ENCODE measurements at regions not wholly inside any gene's neighbourhood (a gene's known extent, or its start where the extent isn't known, plus 50 kb on each side); places are given as distances from the start of the nearest gene placed in this dataset.
"Not testable (repeated sequence)": the region's sequence is repeated elsewhere in the genome, so short reads cannot be mapped to it uniquely, and the experiment has no call there.

GRCh38 chr1:38584448-38585355, 274.9 kb downstream of the RRAGC start:
- Histone ChIP-seq H3K4me3 (no peak overlapping the region), H3K36me3 (no peaks in the 10 kb centered on the region), H3K4me1 (peaks cover 3% of the 10 kb centered on the region; the same call in 1 of the 2 replicates), H3K27me3 (no peaks in the 10 kb centered on the region), H3K27ac (no peak overlapping the region), H3K9me3 (replicated peaks) (no peaks in the 10 kb centered on the region)
- DNase-seq: no peak

- H3K27me3 ChIP-seq; H3K4me3 ChIP-seq; H3K9me3 ChIP-seq (replicated peaks); DNase-seq; H3K27ac ChIP-seq; H3K36me3 ChIP-seq; H3K4me1 ChIP-seq: not testable (repeated sequence)
Measured at GRCh38 chr1:38583287-38583686, 276.3 kb downstream of the RRAGC start.

- DNase-seq: peak in 1 of 2 experiments; percentile 35
- H3K36me3 ChIP-seq: no peaks in the 10 kb centered on the region
- H3K4me1 ChIP-seq: peaks cover 8% of the 10 kb centered on the region
- H3K9me3 ChIP-seq (replicated peaks): no peaks in the 10 kb centered on the region
- no peak overlapping the region for H3K4me3 ChIP-seq
- no peak overlapping the region for H3K27ac ChIP-seq
- no peaks in the 10 kb centered on the region for H3K27me3 ChIP-seq
Measured at GRCh38 chr1:38581396-38581795, 278.2 kb downstream of the RRAGC start.

GRCh38 chr1:38580594-38580993, 279.0 kb downstream of the RRAGC start:
- Histone ChIP-seq H3K4me3 (no peak overlapping the region), H3K27ac (no peak overlapping the region), H3K4me1 (peaks cover 13% of the 10 kb centered on the region), H3K27me3 (no peaks in the 10 kb centered on the region), H3K9me3 (replicated peaks) (no peaks in the 10 kb centered on the region), H3K36me3 (no peaks in the 10 kb centered on the region)
- DNase-seq: no peak

- peaks cover 13% of the 10 kb centered on the region for H3K4me1 ChIP-seq
- no peaks in the 10 kb centered on the region for H3K9me3 ChIP-seq (replicated peaks)
- no peak overlapping the region for H3K4me3 ChIP-seq
- no peaks in the 10 kb centered on the region for H3K36me3 ChIP-seq
- no peak for DNase-seq
- no peaks in the 10 kb centered on the region for H3K27me3 ChIP-seq
- no peak overlapping the region for H3K27ac ChIP-seq
Measured at GRCh38 chr1:38579056-38579455, 280.5 kb downstream of the RRAGC start.

GRCh38 chr1:38578271-38578951, 281.2 kb downstream of the RRAGC start:
- H3K27ac ChIP-seq: no peak overlapping the region
- no peak for DNase-seq
- H3K36me3 ChIP-seq: no peaks in the 10 kb centered on the region
- no peaks in the 10 kb centered on the region for H3K9me3 ChIP-seq (replicated peaks)
- H3K4me1 ChIP-seq: peaks cover 13% of the 10 kb centered on the region
- H3K4me3 ChIP-seq: no peak overlapping the region
- H3K27me3 ChIP-seq: no peaks in the 10 kb centered on the region

- no peak overlapping the region for H3K27ac ChIP-seq
- H3K9me3 ChIP-seq (replicated peaks): no peaks in the 10 kb centered on the region
- no peak for DNase-seq
- peaks cover 13% of the 10 kb centered on the region for H3K4me1 ChIP-seq
- no peaks in the 10 kb centered on the region for H3K27me3 ChIP-seq
- H3K36me3 ChIP-seq: no peaks in the 10 kb centered on the region
- H3K4me3 ChIP-seq: no peak overlapping the region
Measured at GRCh38 chr1:38577937-38578270, 281.7 kb downstream of the RRAGC start.

GRCh38 chr1:38577385-38577784, 282.2 kb downstream of the RRAGC start:
- Histone ChIP-seq H3K9me3 (replicated peaks) (no peaks in the 10 kb centered on the region), H3K4me1 (peaks cover 13% of the 10 kb centered on the region), H3K27ac (no peak overlapping the region), H3K4me3 (no peak overlapping the region), H3K36me3 (no peaks in the 10 kb centered on the region), H3K27me3 (no peaks in the 10 kb centered on the region)
- DNase-seq: no peak

- no peak overlapping the region for H3K27ac ChIP-seq
- H3K36me3 ChIP-seq: no peaks in the 10 kb centered on the region
- peaks cover 13% of the 10 kb centered on the region for H3K4me1 ChIP-seq
- peak; percentile 87 to 89 for DNase-seq
- H3K27me3 ChIP-seq: no peaks in the 10 kb centered on the region
- no peak overlapping the region for H3K4me3 ChIP-seq
- no peaks in the 10 kb centered on the region for H3K9me3 ChIP-seq (replicated peaks)
Measured at GRCh38 chr1:38576241-38576640, 283.3 kb downstream of the RRAGC start.

GRCh38 chr1:38571726-38572125, 287.8 kb downstream of the RRAGC start:
- Histone ChIP-seq H3K27ac (no peak overlapping the region), H3K9me3 (replicated peaks) (no peaks in the 10 kb centered on the region), H3K27me3 (no peaks in the 10 kb centered on the region), H3K4me3 (no peak overlapping the region), H3K36me3 (no peaks in the 10 kb centered on the region), H3K4me1 (peaks cover 8% of the 10 kb centered on the region)
- no peak for DNase-seq

- no peaks in the 10 kb centered on the region for H3K9me3 ChIP-seq (replicated peaks)
Measured at GRCh38 chr1:38570657-38570975, 289.0 kb downstream of the RRAGC start.

GRCh38 chr1:38569932-38570656, 289.5 kb downstream of the RRAGC start:
- H3K36me3 ChIP-seq: no peaks in the 10 kb centered on the region
- H3K4me3 ChIP-seq: no peak overlapping the region
- H3K9me3 ChIP-seq (replicated peaks): no peaks in the 10 kb centered on the region
- H3K4me1 ChIP-seq: no peaks in the 10 kb centered on the region
- peak in 1 of 2 experiments; percentile 16 for DNase-seq
- H3K27ac ChIP-seq: no peak overlapping the region
- no peaks in the 10 kb centered on the region; the same call in 1 of the 2 replicates for H3K27me3 ChIP-seq

More at GRCh38 chr1:38570657-38570975, 289.0 kb downstream of the RRAGC start:
- no peaks in the 10 kb centered on the region for H3K4me1 ChIP-seq
- H3K36me3 ChIP-seq: no peaks in the 10 kb centered on the region
- H3K27me3 ChIP-seq: no peaks in the 10 kb centered on the region
- H3K27ac ChIP-seq: no peak overlapping the region
- DNase-seq: no peak
- H3K4me3 ChIP-seq: no peak overlapping the region

- DNase-seq: no peak
- Histone ChIP-seq H3K36me3 (no peaks in the 10 kb centered on the region), H3K4me3 (no peak overlapping the region), H3K9me3 (replicated peaks) (no peaks in the 10 kb centered on the region), H3K27ac (no peak overlapping the region), H3K27me3 (no peaks in the 10 kb centered on the region; the same call in 1 of the 2 replicates), H3K4me1 (no peaks in the 10 kb centered on the region)
Measured at GRCh38 chr1:38568061-38568857, 291.3 kb downstream of the RRAGC start.

GRCh38 chr1:38567401-38567800, 292.2 kb downstream of the RRAGC start:
- DNase-seq: no peak
- H3K36me3 ChIP-seq: no peaks in the 10 kb centered on the region
- H3K4me1 ChIP-seq: no peaks in the 10 kb centered on the region
- no peak overlapping the region for H3K4me3 ChIP-seq
- no peak overlapping the region for H3K27ac ChIP-seq
- no peaks in the 10 kb centered on the region; the same call in 1 of the 2 replicates for H3K27me3 ChIP-seq
- H3K9me3 ChIP-seq (replicated peaks): no peaks in the 10 kb centered on the region

Measured in SJCRH30 (cell line).